HepG2 (cell line): ENCODE measurements at regions not wholly inside any gene's neighbourhood (a gene's known extent, or its start where the extent isn't known, plus 50 kb on each side); places are given as distances from the start of the nearest gene placed in this dataset.
A peak's percentile ranks its signal among the peaks of the same experiment; 100 is the strongest.

Source experiments
- ATAC-seq: fragments of 200-7000 bp; cut with Tn5 transposase; 3 replicates; pipeline ENCODE4 v1.9.1; 2020; ENCODE audit warnings: mild to moderate bottlenecking, moderate library complexity
- BruUV-seq: library from RNA; stranded (reverse); fragments of 400-500 nt; replicated peaks from 2 replicates; lab custom pipeline; 2021; lab: Mats Ljungman, UMichigan
- CTCF ChIA-PET: fragments of 300-600 bp; formaldehyde crosslinking; extraction: SDS; loops from one replicate; lab custom pipeline; 2021; ENCODE audit warnings: low total read pairs, inconsistent platforms, low intra/inter-chr PET ratio; lab: Yijun Ruan, JAX
- POLR2A ChIA-PET: fragments of 350-600 bp; sonication (Branson Sonifier 250); formaldehyde crosslinking; loops from one replicate; lab custom pipeline; 2020; ENCODE audit warnings: antibody characterized with exemption, inconsistent platforms; lab: Yijun Ruan, JAX
- DNase-seq: peaks from one replicate; pipeline ENCODE4 v3.0.0-alpha.2; 2015; ENCODE audit warnings: low spot score
- FAIRE-seq: peaks from 3 replicates; lab custom pipeline; 2011; peaks lifted over from hg19 to GRCh38; lab: Jason Lieb, UNC
- H2AFZ ChIP-seq: one replicate; pipeline ENCODE4 v1.6.1; 2011; ENCODE audit warnings: low read length, inconsistent platforms
- H3K27ac ChIP-seq: fragments of 300-600 bp; 3 replicates; pipeline ENCODE4 v1.8.0; 2011; ENCODE audit warnings: mixed run types, mild to moderate bottlenecking, mixed read lengths, low read length, inconsistent platforms; ENCODE audit not compliant: insufficient read depth; ENCODE audit errors: extremely low read length
- H3K27me3 ChIP-seq, 2 experiments: fragments of 200-600 bp in 1 of 2; 2 replicates in 1 of 2; 3 replicates in 1 of 2; pipeline versions ENCODE4 v1.6.0 to v1.8.0; 2011; ENCODE audit warnings: low read length in 2 of 2, mild to moderate bottlenecking in 2 of 2, moderate library complexity in 2 of 2, inconsistent platforms in 1 of 2; ENCODE audit not compliant: insufficient read depth in 2 of 2, control insufficient read depth in 1 of 2
- H3K36me3 ChIP-seq, 2 experiments: fragments of 200-600 bp in 1 of 2; replicated peaks in 1 of 2; 2 replicates in 1 of 2; 3 replicates in 1 of 2; pipeline versions ENCODE4 v1.5.1 to v1.8.0; 2011; ENCODE audit warnings: low read length in 2 of 2, inconsistent platforms in 1 of 2; ENCODE audit not compliant: insufficient read depth in 2 of 2, control insufficient read depth in 1 of 2
- H3K4me1 ChIP-seq: 2 replicates; pipeline ENCODE4 v1.5.1; 2012; ENCODE audit warnings: low read length, inconsistent platforms; ENCODE audit not compliant: insufficient read depth
- H3K4me2 ChIP-seq: 2 replicates; pipeline ENCODE4 v1.6.0; 2011; ENCODE audit warnings: low read depth, low read length, inconsistent platforms
- H3K4me3 ChIP-seq, 3 experiments: fragments of 200-600 bp in 1 of 3; sonication (generic), shearing (Covaris generic) in 1 of 3; replicated peaks in 1 of 3; 2 replicates each; pipeline ENCODE4 v1.5.1; 2011 to 2016; ENCODE audit warnings: low read length in 3 of 3, inconsistent platforms in 2 of 3, low read depth in 2 of 3, mild to moderate bottlenecking in 2 of 3, control low read depth in 1 of 3, mixed read lengths in 1 of 3; ENCODE audit not compliant: insufficient read depth in 1 of 3
- H3K79me2 ChIP-seq: one replicate; pipeline ENCODE4 v1.6.1; 2011; ENCODE audit warnings: low read length, inconsistent platforms; ENCODE audit not compliant: insufficient read depth
- H3K9ac ChIP-seq: 2 replicates; pipeline ENCODE4 v1.6.0; 2011; ENCODE audit warnings: mild to moderate bottlenecking, low read depth, low read length, inconsistent platforms; ENCODE audit not compliant: insufficient read depth
- H3K9me3 ChIP-seq: 2 replicates; pipeline ENCODE4 v1.5.1; 2012; ENCODE audit warnings: mild to moderate bottlenecking, low read length
- H4K20me1 ChIP-seq: 2 replicates; pipeline ENCODE4 v1.6.0; 2011; ENCODE audit warnings: inconsistent platforms, mild to moderate bottlenecking, low read length, moderate library complexity; ENCODE audit not compliant: insufficient read depth
- BCLAF1 ChIP-seq: fragments of 450-650 bp; IDR thresholded peaks from 2 replicates; pipeline ENCODE4 v1.6.1; 2017; ENCODE audit warnings: mild to moderate bottlenecking
- FOXP1 ChIP-seq, 2 experiments: fragments of 450-650 bp in 1 of 2; IDR thresholded peaks; 2 replicates each; pipeline ENCODE4 v1.6.1; 2017 to 2018; ENCODE audit warnings: antibody characterized with exemption in 1 of 2
- SOX13 ChIP-seq, 3 experiments: fragments of 450-650 bp in 1 of 3; sonication (generic) in 1 of 3; formaldehyde crosslinking in 1 of 3; IDR thresholded peaks in 2 of 3; conservative IDR thresholded peaks in 1 of 3; 2 replicates each; pipeline versions ENCODE4 v1.5.0 to v1.6.1; 2016 to 2020; ENCODE audit warnings: antibody characterized with exemption in 1 of 3, mild to moderate bottlenecking in 1 of 3, missing compliant biosample characterization in 1 of 3, missing genetic modification reagents in 1 of 3, moderate library complexity in 1 of 3
- U2AF2 ChIP-seq: fragments of 200-400 bp; formaldehyde crosslinking; IDR thresholded peaks from 2 replicates; pipeline ENCODE4 v1.6.1; 2017; ENCODE audit warnings: low read depth, mild to moderate bottlenecking, low read length
- ZFY ChIP-seq: sonication (generic); formaldehyde crosslinking; IDR thresholded peaks from 2 replicates; pipeline ENCODE4 v1.4.0; 2020; ENCODE audit warnings: missing genetic modification reagents
- ZNF414 ChIP-seq: sonication (generic); formaldehyde crosslinking; IDR thresholded peaks from 2 replicates; pipeline ENCODE4 v1.5.0; 2020; ENCODE audit warnings: missing genetic modification reagents
- ZNF441 ChIP-seq: sonication (generic); formaldehyde crosslinking; IDR thresholded peaks from 2 replicates; pipeline ENCODE4 v1.7.0; 2021; ENCODE audit warnings: missing genetic modification reagents, borderline replicate concordance
- WGBS: methylation state at CpG from one replicate; pipeline ENCODE4 v1.1.6; 2017; ENCODE audit warnings: low lambda C conversion rate; 5-methylcytosine and 5-hydroxymethylcytosine counted together
- in situ Hi-C: cut with HindIII; loops from 2 replicates; pipeline ENCODE4 v1.10.0; 2017; ENCODE audit warnings: low pct_unique_long_range_greater_than_20kb; ENCODE audit not compliant: extremely low pct_ligation_motif_present
- intact Hi-C: fragments of 100-400 bp; cut with micrococcal nuclease; formaldehyde crosslinking; loops from one replicate; pipeline ENCODE4 v1.10.0; 2022; ENCODE audit not compliant: unreplicated experiment

DNA sequence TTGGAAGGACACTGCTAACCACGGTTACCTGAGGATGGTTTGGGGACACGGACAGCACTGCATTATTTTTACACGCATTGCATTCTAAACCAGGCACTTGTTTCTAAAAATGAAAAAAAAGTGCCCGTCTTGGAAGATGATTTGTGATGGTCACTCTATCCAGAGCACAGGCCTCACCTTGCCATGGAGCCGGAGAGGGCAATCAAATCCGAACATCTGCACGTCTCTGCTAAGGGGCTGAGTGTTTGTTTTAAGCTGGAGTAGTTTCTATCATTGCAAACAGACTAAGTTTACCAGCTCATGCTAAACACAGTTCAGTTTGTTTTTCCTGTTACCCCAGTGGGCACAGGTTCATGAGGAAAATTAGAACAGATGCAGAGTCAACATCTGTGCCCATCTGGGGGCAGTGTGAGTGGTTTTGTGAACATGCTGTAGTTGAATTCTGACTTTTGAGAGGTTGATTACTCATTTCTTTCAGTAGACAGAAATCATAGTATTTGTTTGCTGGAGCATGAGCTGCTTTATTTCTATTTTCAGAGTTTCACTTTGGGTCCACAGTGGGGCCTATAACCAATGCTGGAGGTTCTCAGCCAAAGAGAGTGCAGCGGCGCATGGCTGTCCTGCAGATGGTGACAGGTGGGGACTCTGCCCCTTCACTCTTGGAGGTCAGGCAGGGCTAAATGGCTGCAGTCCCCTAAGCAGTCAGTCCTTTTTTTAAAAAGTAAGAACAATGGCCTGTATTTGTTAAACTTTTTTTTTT, 65.4 kb upstream of the ENPP6 start:
- in situ Hi-C loops, result no loop called here
- Histone ChIP-seq H3K4me3 (peak overlapping the region in 1 of 3 experiments; percentile 20; a peak in 2 of 6 replicates), H4K20me1 (no peaks in the 10 kb centered on the region), H3K27me3 (no peaks in the 10 kb centered on the region), H3K9me3 (no peaks in the 10 kb centered on the region), H3K79me2 (no peaks in the 10 kb centered on the region)
- no TSS peak for BruUV-seq
- intact Hi-C loops, result no loop called here
- 0 out of 2 replicates have a peak, but pooled peaks have one; percentile 0 for TF ChIP-seq ZFY
- peak; percentile 75; the same call in 1 of the 2 replicates for TF ChIP-seq ZNF441 (CRISPR knock-in tag)
- no peak for TF ChIP-seq FOXP1 (IDR thresholded peaks at IDR 0.05)
- TF ChIP-seq FOXP1 (CRISPR knock-in tag; IDR thresholded peaks at IDR 0.05), result peak; percentile 5; the same call in 1 of the 2 replicates
- no peak for TF ChIP-seq U2AF2
- no peak for TF ChIP-seq ZNF414 (CRISPR knock-in tag)
- TF ChIP-seq, all 625 proteins: peak for 3
- FAIRE-seq (no peak), DNase-seq (no peak), ATAC-seq (peak; percentile 14; the same call in 2 of the 3 replicates)
- Histone ChIP-seq H3K4me2 (peak overlapping the region; percentile 65), H3K9ac (no peak overlapping the region), H3K36me3 (no peaks in the 10 kb centered on the region), H3K27ac (no peak overlapping the region), H2AFZ (no peak overlapping the region), H3K4me1 (peaks cover 69% of the 10 kb centered on the region)
- CTCF ChIA-PET, result no interaction called here
- POLR2A ChIA-PET, result no interaction called here
- WGBS, result 27% methylated on average over 9 of the region's 9 CpGs

GRCh38 chr4:184282251-184282713, 64.6 kb upstream of the ENPP6 start:
- 24% methylated on average over 7 of the region's 8 CpGs for WGBS
- DNase-seq (peak; percentile 61), ATAC-seq (peak; percentile 90), FAIRE-seq (no peak)
- Histone ChIP-seq H3K4me2 (peak overlapping the region; percentile 65), H3K27ac (no peak overlapping the region), H3K79me2 (no peaks in the 10 kb centered on the region), H3K4me1 (peaks cover 61% of the 10 kb centered on the region), H4K20me1 (no peaks in the 10 kb centered on the region), H3K9ac (no peak overlapping the region), H3K9me3 (peaks cover 5% of the 10 kb centered on the region; the same call in 1 of the 2 replicates), H2AFZ (no peak overlapping the region), H3K4me3 (peak overlapping the region in 1 of 3 experiments; percentile 34; a peak in 1 of 6 replicates), H3K36me3 (no peaks in the 10 kb centered on the region), H3K27me3 (no peaks in the 10 kb centered on the region)
- no TSS peak for BruUV-seq
- in situ Hi-C loops, result no loop called here
- intact Hi-C loops, result no loop called here
- ChIA-PET CTCF (no interaction called here), POLR2A (no interaction called here)
- TF ChIP-seq SOX13 (IDR thresholded peaks at IDR 0.05), result no peak
- TF ChIP-seq SOX13 (CRISPR knock-in tag; conservative IDR thresholded peaks at IDR 0.05 in 1 of 2, IDR thresholded peaks at IDR 0.05 in 1 of 2), result peak in 1 of 2 experiments; percentile 27; a peak in 1 of 4 replicates
- TF ChIP-seq BCLAF1, result no peak
